ENCODE measurements at regions not wholly inside any gene's neighbourhood (a gene's known extent, or its start where the extent isn't known, plus 50 kb on each side); places are given as distances from the start of the nearest gene placed in this dataset.
"Not testable (repeated sequence)": the region's sequence is repeated elsewhere in the genome, so short reads cannot be mapped to it uniquely, and the experiment has no call there.

DNA sequence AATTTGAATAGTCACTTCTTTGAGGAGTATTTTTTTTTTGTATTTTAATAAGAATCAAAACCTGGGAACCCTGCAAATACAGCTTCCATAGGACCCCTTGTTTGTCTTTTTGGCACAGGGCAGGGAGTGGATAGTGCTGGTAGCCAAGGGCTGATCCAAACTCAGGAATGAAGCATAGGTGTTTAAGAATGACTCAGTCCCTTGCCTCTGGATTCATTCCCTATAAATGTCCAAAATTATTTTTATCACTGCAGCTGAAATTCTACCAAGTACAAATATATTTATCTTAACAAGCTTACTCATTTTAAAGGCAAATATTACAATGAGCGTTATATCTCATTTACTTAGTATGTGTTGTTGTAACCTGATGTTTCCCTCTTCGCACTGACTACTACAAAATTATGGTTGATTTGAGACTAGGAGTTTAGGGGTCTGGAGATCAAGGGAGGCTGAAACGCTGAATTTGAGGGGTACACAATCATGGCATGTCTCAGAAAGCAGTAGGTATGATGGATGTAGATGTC lies 278.6 kb upstream of the LYPLAL1 start:
- H3K4me3 Mint-ChIP-seq = no peak overlapping the region
- H3K27ac Mint-ChIP-seq = no peak overlapping the region
- H3K9me3 Mint-ChIP-seq = no peaks in the 10 kb centered on the region
- H3K27me3 Mint-ChIP-seq (ENCODE audit: low read depth) = no peaks in the 10 kb centered on the region
- no peak for DNase-seq (ENCODE audit: low spot score)
- no peaks in the 10 kb centered on the region for H3K4me1 Mint-ChIP-seq (ENCODE audit: low read depth)
- H3K36me3 Mint-ChIP-seq (ENCODE audit: low read depth) = no peaks in the 10 kb centered on the region

DNA sequence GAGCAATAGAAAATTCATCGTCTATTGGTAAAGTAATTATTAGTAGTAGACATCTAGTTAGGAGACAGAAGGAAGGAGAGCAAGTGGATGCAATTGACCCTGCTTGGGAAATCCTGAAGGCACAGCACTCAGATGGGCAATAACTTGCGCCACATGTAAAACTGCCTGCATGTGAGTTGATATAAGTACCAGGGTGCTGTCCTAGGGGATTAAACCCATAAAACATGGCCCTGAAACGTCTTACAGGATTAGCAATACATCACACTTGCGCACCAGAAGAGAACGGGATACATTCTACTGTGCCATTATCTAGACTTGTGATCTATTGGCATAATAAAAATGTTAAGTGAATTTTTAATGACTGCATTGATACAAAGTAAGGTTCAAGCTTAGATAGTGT lies 277.5 kb upstream of the LYPLAL1 start:
- Mint-ChIP-seq H3K27me3 (ENCODE audit: low read depth) (no peaks in the 10 kb centered on the region), H3K4me1 (ENCODE audit: low read depth) (no peaks in the 10 kb centered on the region), H3K9me3 (no peaks in the 10 kb centered on the region), H3K4me3 (no peak overlapping the region), H3K27ac (no peak overlapping the region), H3K36me3 (ENCODE audit: low read depth) (no peaks in the 10 kb centered on the region)
- no peak for DNase-seq (ENCODE audit: low spot score)

DNA sequence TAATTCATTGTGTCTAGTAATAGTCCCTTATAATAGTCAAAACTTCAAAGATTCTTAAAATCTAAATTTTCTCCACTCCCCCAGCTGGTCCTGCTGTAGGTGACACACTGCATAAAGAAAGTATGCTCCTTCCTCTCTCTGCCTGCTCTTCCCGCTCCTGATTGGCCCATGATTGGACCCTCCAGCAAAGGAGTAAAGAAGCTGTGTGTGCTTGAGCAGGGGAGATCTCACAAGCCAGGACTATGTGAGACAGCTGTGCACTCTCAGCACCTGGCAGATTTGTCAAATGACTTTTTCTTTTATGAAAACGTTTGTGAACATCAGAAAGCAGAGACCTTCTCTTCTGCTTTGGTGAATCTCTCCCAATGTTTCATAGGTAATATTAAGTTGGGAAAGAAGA lies 274.8 kb upstream of the LYPLAL1 start:
- Mint-ChIP-seq H3K4me3 (no peak overlapping the region), H3K36me3 (ENCODE audit: low read depth) (no peaks in the 10 kb centered on the region), H3K4me1 (ENCODE audit: low read depth) (no peaks in the 10 kb centered on the region), H3K27ac (no peak overlapping the region), H3K27me3 (ENCODE audit: low read depth) (no peaks in the 10 kb centered on the region), H3K9me3 (no peaks in the 10 kb centered on the region)
- DNase-seq (ENCODE audit: low spot score) = no peak

DNA sequence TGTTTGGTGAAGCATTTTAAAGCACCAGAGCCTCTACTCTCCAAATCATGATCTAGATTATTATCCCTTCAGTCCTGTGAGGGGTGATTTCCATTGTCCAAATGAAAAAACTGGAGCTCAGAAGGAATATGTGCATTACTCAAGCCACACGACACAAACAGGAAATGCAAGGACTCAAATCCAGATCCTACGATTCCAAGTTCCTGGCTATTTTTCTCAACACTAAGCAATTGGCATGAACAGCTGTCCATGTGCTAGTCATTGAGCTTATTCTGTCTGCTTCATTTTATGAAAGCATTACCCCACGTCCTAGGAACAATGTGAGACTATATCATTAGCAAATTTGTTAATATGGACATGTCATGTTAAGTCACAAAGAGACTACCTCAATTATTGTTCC lies 273.1 kb upstream of the LYPLAL1 start:
- no peaks in the 10 kb centered on the region for H3K9me3 Mint-ChIP-seq
- no peaks in the 10 kb centered on the region for H3K27me3 Mint-ChIP-seq (ENCODE audit: low read depth)
- no peaks in the 10 kb centered on the region for H3K4me1 Mint-ChIP-seq (ENCODE audit: low read depth)
- H3K36me3 Mint-ChIP-seq (ENCODE audit: low read depth) = no peaks in the 10 kb centered on the region
- H3K4me3 Mint-ChIP-seq = no peak overlapping the region
- no peak overlapping the region for H3K27ac Mint-ChIP-seq
- no peak for DNase-seq (ENCODE audit: low spot score)

DNA sequence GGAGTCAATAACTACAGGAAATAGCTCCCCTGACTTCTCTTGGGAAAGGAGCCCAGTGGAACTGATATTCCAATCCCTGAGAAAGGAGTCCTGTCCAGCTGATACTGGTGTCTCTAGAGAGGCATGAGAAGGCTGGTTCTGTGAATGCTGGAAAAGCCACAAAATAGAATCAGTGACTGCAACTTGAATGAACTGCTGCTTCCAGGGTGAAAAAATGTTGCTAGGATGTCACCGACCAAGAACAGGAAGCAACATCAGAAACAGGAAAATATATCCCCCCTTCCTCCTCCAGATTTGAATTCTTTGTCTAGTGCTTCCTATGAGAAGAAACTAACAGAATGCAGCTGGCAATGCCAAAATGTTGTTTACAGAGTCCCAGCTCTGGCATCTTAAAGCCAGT lies 269.3 kb upstream of the LYPLAL1 start:
- DNase-seq (ENCODE audit: low spot score) = no peak
- Mint-ChIP-seq H3K4me3 (no peak overlapping the region), H3K27ac (no peak overlapping the region), H3K27me3 (ENCODE audit: low read depth) (no peaks in the 10 kb centered on the region), H3K9me3 (no peaks in the 10 kb centered on the region), H3K36me3 (ENCODE audit: low read depth) (no peaks in the 10 kb centered on the region), H3K4me1 (ENCODE audit: low read depth) (no peaks in the 10 kb centered on the region)

DNA sequence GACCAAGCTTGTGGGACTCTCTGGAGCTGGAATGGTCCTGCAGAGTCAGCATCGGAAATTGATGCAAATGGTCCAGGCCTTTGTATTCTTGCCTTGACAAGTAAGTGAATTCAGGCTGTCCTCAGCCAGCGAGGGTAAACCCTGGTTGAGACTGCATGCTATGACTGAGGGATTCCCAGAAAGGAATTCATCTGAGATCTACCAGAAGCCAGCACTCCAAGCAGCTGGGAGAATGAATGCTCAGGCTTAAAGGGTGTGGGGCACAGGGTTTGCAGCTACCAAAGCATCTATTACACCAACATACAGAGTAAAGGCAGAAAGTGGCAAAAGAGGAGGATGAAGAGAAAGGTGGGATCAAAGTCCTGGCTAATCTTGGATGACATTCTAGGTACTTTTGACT lies 257.0 kb upstream of the LYPLAL1 start:
- no peaks in the 10 kb centered on the region for H3K9me3 Mint-ChIP-seq

DNA sequence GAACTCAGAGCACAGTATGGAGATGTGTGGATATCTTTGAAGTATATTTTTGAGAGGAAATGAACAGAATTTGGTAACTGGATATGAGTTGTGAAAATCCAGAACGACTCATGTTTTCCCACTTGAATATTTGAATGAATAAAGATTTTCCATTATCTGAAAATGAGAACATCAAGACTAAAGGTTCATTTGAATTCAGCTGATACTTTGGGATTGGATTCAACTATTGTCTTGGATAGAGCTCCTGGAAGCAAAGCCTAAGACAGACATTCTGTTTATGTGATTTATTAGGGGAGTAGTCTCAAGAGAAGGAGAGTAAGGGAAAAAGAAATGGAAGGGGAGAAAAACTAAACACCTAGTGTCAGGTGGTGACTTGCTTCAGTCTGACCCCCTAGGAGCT lies 256.0 kb upstream of the LYPLAL1 start:
- DNase-seq (ENCODE audit: low spot score) = no peak
- H3K4me3 Mint-ChIP-seq = no peak overlapping the region
- no peaks in the 10 kb centered on the region for H3K27me3 Mint-ChIP-seq (ENCODE audit: low read depth)
- H3K9me3 Mint-ChIP-seq = no peaks in the 10 kb centered on the region
- H3K4me1 Mint-ChIP-seq (ENCODE audit: low read depth) = no peaks in the 10 kb centered on the region
- no peak overlapping the region for H3K27ac Mint-ChIP-seq
- no peaks in the 10 kb centered on the region for H3K36me3 Mint-ChIP-seq (ENCODE audit: low read depth)

More for the DNA sequence above, 257.0 kb upstream of the LYPLAL1 start:
- Mint-ChIP-seq H3K4me3 (no peak overlapping the region), H3K27ac (no peak overlapping the region), H3K36me3 (ENCODE audit: low read depth) (no peaks in the 10 kb centered on the region), H3K27me3 (ENCODE audit: low read depth) (no peaks in the 10 kb centered on the region), H3K4me1 (ENCODE audit: low read depth) (no peaks in the 10 kb centered on the region)
- no peak for DNase-seq (ENCODE audit: low spot score)

DNA sequence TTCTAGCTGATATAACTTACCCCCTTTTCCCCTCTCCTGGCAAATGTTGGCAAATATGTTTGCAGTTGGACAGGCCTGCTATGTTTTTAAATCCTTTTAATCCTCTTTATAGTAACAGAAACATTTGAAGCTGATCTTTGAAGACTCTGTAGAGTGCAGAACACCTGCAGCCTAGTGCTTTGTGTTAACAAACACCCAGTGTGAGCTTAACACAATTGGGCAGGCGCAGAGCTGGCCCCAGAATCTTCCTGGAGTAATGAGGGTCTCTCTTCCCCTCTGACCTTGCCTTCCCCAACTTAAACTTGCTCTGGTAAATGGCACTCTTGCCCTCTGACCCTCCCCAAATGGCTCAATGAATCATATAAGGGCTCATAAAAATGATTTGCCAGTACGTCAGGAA lies 247.9 kb upstream of the LYPLAL1 start:
- Mint-ChIP-seq H3K4me3 (no peak overlapping the region), H3K36me3 (ENCODE audit: low read depth) (no peaks in the 10 kb centered on the region), H3K27me3 (ENCODE audit: low read depth) (no peaks in the 10 kb centered on the region), H3K4me1 (ENCODE audit: low read depth) (no peaks in the 10 kb centered on the region), H3K27ac (no peak overlapping the region), H3K9me3 (no peaks in the 10 kb centered on the region)
- DNase-seq (ENCODE audit: low spot score) = no peak

DNA sequence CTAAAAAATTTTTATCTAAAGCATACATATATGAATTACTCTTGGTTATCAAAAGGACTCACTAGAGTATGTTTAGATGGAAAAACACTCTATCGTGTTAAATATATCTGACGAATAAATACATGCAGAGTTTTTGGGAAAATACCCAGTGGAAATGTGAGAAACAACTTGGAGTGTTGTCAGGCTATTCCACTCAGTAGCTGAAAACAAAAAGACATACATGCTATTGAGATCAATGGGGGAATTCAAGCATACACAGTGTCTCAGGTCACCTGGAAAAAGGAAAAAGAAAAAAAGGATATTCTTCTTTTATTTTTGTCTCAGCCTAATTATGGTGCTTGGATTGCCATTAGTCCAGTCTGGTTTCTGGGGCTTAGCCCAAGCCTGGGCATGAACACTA lies 247.0 kb upstream of the LYPLAL1 start:
- Mint-ChIP-seq H3K36me3 (ENCODE audit: low read depth) (no peaks in the 10 kb centered on the region), H3K4me1 (ENCODE audit: low read depth) (no peaks in the 10 kb centered on the region), H3K27ac (no peak overlapping the region), H3K4me3 (no peak overlapping the region), H3K27me3 (ENCODE audit: low read depth) (no peaks in the 10 kb centered on the region), H3K9me3 (no peaks in the 10 kb centered on the region)
- DNase-seq (ENCODE audit: low spot score) = no peak

DNA sequence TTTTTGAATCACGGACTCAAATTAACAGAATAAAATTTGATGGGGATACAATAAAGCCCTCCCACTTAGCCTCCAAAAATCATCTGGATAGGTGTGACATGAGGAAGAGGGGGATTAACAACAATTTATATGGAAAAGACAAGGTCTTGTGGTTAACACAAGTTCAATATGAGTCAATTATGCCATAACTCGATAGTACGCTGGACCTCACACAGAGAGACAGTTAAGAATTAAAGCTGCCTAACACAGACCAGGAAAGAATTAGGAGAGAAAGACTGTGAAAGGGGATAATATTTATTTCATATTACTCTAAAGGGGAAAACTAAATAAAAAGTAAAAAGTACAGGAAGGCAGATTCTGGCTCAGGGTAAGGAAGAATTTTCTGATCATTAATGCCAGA lies 243.7 kb upstream of the LYPLAL1 start:
- Mint-ChIP-seq H3K36me3 (ENCODE audit: low read depth) (no peaks in the 10 kb centered on the region), H3K27ac (no peak overlapping the region), H3K9me3 (no peaks in the 10 kb centered on the region), H3K4me1 (ENCODE audit: low read depth) (no peaks in the 10 kb centered on the region), H3K4me3 (no peak overlapping the region), H3K27me3 (ENCODE audit: low read depth) (no peaks in the 10 kb centered on the region)
- DNase-seq (ENCODE audit: low spot score) = no peak

DNA sequence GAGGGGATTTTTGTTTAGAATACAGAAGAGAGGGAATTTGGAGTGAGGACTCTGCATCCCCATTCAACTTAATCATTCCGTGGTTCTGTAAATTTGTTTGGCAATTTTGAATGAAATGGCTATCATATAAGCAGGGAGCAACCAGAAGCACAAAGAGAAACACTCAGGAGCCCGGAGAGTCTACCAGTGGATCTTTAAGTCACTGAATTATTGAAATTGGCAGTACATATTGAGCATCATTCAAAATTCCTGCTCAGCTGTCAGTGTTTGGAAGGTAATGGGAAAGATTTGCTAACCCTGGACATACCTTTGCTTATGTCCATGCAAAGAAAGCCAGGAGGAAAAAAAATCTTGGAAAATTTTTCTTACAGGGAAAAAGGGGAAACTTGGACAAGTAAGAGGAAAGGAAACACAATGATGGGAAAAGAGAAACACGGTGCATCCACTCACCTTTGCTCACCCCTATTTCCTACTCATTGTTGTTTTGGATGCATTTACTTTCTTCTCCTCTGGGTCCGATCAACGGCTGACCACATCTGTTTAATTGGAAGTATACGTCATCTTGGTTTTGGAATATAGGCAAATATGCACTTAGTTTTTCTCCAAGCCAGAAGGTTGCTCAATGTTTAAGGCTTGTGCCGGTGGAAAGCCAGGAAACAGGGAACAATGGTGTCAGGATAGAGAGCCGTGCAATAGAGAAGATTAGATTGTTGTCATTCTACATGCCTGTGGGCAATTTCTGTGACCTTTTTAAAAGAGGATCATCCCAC lies 243.0 kb upstream of the LYPLAL1 start:
- H3K36me3 Mint-ChIP-seq (ENCODE audit: low read depth) = no peaks in the 10 kb centered on the region
- DNase-seq (ENCODE audit: low spot score) = no peak
- H3K27ac Mint-ChIP-seq = no peak overlapping the region
- no peaks in the 10 kb centered on the region for H3K4me1 Mint-ChIP-seq (ENCODE audit: low read depth)
- H3K9me3 Mint-ChIP-seq = peaks cover 3% of the 10 kb centered on the region
- H3K4me3 Mint-ChIP-seq = no peak overlapping the region
- H3K27me3 Mint-ChIP-seq (ENCODE audit: low read depth) = no peaks in the 10 kb centered on the region

DNA sequence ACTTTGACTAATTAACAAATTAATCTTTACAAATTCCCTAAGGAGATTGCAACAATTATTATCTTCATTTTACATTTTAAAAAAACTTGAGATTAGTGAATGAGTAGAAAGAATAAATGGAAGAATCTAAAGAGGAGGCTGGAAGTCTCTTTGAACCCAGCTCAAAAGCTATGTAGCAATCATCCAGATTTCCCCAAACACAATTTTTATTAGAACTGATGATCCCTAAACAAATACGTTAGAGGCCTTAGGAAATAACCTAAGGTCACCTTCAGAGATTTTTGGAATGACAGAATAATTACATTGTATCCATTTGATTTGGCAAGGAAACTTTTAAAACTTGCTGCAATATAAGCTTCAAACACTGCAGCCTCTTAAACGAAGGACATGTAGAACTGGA lies 242.4 kb upstream of the LYPLAL1 start:
- no peaks in the 10 kb centered on the region for H3K27me3 Mint-ChIP-seq (ENCODE audit: low read depth)
- no peaks in the 10 kb centered on the region for H3K36me3 Mint-ChIP-seq (ENCODE audit: low read depth)
- no peak overlapping the region for H3K27ac Mint-ChIP-seq
- peaks cover 9% of the 10 kb centered on the region for H3K9me3 Mint-ChIP-seq
- H3K4me1 Mint-ChIP-seq (ENCODE audit: low read depth) = no peaks in the 10 kb centered on the region
- no peak overlapping the region for H3K4me3 Mint-ChIP-seq
- DNase-seq (ENCODE audit: low spot score) = no peak

DNA sequence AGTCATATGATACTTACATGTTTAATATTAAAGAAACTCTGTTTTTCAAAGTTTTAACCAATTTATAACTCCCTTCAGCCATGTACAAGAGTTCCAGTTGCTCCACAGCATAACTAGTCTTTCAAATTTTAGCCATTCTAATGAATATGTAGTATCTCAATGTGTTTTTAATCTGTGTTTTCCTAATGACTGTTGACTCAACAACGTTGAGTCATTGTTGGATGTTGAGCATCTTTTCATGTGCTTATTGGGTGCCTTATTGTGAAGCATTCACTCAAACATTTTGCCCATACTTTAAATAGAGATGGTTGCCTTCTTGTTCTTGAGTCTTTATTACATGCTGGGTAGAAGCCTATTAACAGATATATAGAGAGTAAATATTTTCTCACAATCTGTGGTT lies 240.2 kb upstream of the LYPLAL1 start:
- Mint-ChIP-seq H3K36me3 (ENCODE audit: low read depth) (no peaks in the 10 kb centered on the region), H3K4me1 (ENCODE audit: low read depth) (no peaks in the 10 kb centered on the region), H3K27me3 (ENCODE audit: low read depth) (no peaks in the 10 kb centered on the region), H3K27ac (no peak overlapping the region), H3K4me3 (no peak overlapping the region), H3K9me3 (peaks cover 9% of the 10 kb centered on the region)
- no peak for DNase-seq (ENCODE audit: low spot score)

DNA sequence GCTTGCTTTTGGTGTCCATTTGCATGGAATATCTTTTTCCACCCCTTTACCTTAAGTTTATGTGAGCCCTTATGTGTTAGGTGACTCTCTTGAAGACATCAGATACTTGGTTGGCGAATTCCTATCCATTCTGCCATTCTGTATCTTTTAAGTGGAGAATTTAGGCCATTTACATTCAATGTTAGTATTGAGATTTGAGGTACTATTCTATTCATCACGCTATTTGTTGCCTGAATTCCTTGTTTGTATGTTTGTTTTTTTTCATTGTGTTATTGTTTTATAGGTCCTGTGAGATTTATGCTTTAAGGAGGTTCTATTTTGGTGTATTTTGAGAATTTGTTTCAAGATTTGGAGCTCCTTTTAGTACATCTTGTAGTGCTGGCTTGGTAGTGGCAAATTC lies 238.3 kb upstream of the LYPLAL1 start:
- not testable (repeated sequence) for H3K27me3 Mint-ChIP-seq (ENCODE audit: low read depth); DNase-seq (ENCODE audit: low spot score); H3K4me3 Mint-ChIP-seq; H3K9me3 Mint-ChIP-seq; H3K27ac Mint-ChIP-seq; H3K4me1 Mint-ChIP-seq (ENCODE audit: low read depth); H3K36me3 Mint-ChIP-seq (ENCODE audit: low read depth)

DNA sequence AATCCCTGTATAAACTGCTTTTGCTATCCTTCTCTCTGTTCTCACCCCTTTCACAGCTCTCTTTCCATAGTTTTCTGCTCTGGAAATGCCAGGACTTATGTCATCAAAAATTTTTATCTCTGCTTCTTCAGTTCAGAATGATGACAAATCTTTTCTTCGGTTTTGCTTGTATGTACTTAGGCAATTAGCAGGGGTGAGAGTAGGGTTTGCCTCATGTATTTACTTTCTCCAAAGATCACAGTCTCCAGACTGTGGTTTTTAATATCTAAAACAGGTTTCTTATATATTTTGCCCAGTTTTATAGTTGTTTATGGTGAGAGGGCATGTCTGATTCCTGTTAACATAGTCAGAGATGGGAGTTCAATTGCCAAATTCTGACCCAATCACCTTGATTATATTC lies 235.4 kb upstream of the LYPLAL1 start:
- no peak overlapping the region for H3K27ac Mint-ChIP-seq
- peaks cover 9% of the 10 kb centered on the region for H3K9me3 Mint-ChIP-seq
- no peak for DNase-seq (ENCODE audit: low spot score)

More for the DNA sequence above, 235.4 kb upstream of the LYPLAL1 start:
- no peaks in the 10 kb centered on the region for H3K4me1 Mint-ChIP-seq (ENCODE audit: low read depth)
- H3K4me3 Mint-ChIP-seq = no peak overlapping the region
- H3K36me3 Mint-ChIP-seq (ENCODE audit: low read depth) = no peaks in the 10 kb centered on the region
- no peaks in the 10 kb centered on the region for H3K27me3 Mint-ChIP-seq (ENCODE audit: low read depth)

Measured in T-helper 2 cell treated with Interferon-gamma antibody and Interleukin-4, amounts not matched to agents 5 μg/mL and 100 μg/mL, for 36 hours (primary cell).